DMS 273 (cell line): ENCODE measurements at regions not wholly inside any gene's neighbourhood (a gene's known extent, or its start where the extent isn't known, plus 50 kb on each side); places are given as distances from the start of the nearest gene placed in this dataset.
"Not testable (repeated sequence)": the region's sequence is repeated elsewhere in the genome, so short reads cannot be mapped to it uniquely, and the experiment has no call there.

Experiments
- DNase-seq: peaks from one replicate; lab custom pipeline; 2025; ENCODE audit not compliant: unreplicated experiment; lab: John Stamatoyannopoulos, UW

DNA sequence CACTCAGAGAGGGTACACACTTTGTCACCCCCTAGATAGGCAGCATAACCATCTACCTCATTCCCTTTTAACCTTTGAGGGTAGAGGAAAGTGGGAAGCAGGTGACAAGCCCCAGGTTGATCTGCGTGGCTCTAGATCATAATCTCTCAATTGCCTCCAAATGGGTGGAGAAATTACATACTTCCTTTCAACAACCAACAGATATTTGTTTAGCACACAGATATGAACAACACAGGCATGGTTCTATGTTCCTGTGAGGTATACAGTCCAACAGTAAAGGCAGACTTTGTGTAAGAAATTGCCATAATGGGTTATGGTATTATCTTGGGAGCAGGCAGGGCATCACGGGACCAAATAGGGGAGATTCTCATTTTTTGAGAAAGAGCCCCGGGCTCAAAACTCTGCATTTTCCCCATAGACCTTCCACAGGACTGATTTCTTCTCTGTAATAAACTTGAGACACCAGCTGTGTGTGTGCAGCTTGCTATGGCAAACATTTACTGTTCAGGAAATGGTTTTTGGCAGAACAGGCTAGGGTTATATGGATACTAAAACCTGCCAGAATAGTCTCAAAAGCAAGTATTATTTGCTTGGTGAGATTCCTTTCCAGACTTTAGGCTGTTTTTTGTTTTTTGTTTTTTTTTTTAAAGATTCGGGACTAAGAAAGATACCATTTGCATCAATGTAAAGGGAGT is 126.2 kb downstream of the CD164 start:
- no peak for DNase-seq

- DNase-seq, result no peak
Measured at GRCh38 chr6:109255087-109255486, 127.2 kb downstream of the CD164 start.

- no peak for DNase-seq
Measured at GRCh38 chr6:109253366-109253765, 128.9 kb downstream of the CD164 start.

DNA sequence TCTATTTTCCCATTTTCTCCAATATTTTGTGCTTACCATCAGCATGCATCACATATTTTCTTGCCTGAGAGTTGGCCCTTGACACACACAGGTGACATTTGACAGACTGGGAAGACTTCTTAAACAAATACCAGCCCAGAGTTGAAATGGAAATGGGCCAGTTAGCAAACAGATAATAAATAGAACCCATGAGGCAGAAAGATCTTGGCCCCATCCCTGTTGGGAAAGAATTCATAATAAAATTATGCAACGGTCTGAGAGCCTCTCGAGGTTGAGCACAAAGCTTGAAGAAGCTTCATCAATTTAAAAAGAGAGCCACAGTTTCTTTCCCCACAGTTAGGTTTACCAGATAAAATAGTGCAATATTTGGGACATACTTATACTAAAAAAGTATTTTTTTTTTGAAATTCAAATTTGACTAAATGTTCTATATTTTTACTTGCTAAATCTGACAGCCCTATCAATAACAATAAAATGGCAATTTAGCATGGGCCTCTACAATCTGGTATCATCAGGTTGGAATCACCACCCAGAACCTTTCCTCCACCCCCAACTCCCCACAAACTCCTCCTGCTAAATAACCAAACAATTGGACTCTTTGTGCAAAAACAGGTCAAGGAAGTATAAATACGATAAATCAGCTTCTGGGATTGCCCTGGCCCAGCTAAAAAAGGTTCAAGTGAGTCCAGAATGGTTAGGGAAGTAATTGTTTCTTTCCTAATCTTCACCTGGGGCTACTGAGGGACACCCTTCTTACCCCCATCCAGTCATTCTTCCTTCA is 129.8 kb downstream of the CD164 start:
- no peak for DNase-seq

- DNase-seq, result no peak
Measured at GRCh38 chr6:109251839-109252238, 130.4 kb downstream of the CD164 start.

- not testable (repeated sequence) for DNase-seq
Measured at GRCh38 chr6:109250544-109251156, 131.6 kb downstream of the CD164 start.

- no peak for DNase-seq
Measured at GRCh38 chr6:109243863-109244825, 138.1 kb downstream of the CD164 start.

GRCh38 chr6:109242925-109243324 is 139.3 kb downstream of the CD164 start:
- no peak for DNase-seq

DNA sequence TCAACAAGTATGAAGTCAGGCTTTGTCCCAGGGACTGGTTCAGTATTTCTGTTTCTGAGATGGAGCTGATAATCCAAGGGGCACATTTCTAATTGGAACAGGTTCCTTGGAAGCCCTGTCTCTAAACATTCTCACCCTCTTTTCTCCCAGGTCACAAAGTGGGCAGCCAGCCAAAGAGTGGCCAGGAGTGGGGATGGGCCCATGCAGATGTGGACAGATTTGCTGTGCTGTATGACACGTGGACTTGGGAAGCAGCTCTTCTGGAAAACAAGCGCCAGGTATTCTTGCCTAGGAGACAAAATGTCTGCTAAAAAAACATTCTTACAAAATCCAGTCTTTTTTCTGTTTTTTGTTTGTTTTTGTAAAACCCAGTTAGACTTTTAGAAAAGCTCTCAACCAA is 140.2 kb downstream of the CD164 start:
- DNase-seq, result peak; percentile 15

DNA sequence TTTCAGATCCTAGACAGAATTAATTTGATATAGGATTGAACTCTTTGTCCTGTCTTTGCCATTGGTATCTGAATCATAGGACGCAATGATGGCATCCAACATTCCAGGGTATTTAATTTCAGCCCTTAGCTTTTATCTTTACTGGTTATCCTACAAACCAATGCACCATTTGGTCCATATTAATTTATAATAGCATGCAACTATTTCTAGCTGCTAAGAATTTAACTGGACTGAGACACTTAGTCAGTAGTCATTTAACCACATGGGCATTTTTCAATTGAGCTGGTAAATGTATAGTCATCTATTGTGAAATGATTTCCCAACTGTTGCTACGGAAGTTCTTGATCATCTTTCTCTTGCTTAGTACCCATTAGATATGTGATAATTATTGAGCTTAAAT is 141.1 kb downstream of the CD164 start:
- no peak for DNase-seq

DNA sequence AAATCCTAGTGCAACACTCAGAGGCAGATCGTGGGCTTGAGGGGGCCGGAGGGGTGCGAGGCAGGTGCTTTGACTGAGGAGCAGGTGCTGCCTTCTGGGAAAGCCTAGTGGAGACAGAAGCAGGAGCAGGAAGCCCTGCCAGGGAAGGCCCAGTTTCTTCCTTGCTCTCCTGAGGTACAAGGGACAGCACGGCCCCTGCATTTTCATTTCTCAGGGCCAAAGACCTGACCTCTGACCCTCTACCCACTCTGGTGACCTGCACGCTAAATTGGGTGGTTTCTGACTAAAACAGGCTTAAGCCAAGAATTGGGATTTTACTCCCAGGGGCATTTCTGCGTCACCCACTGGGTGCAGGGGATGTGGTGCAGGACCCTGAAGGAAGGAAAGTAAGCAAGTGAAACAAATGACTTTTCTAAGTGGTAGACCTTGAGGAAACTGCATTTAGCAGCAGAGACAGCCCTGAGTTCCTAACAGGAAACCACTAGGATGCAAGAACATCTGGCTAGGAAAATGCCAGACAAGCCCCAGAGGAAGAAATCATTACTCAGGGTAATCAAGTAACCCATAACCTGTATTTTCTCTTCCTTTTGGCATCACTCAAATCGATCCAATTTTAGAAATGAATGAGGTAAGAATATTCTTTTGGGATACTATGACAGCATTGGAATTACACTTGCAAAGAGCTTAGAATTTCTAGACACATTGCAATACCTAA is 141.7 kb downstream of the CD164 start:
- no peak for DNase-seq

DNA sequence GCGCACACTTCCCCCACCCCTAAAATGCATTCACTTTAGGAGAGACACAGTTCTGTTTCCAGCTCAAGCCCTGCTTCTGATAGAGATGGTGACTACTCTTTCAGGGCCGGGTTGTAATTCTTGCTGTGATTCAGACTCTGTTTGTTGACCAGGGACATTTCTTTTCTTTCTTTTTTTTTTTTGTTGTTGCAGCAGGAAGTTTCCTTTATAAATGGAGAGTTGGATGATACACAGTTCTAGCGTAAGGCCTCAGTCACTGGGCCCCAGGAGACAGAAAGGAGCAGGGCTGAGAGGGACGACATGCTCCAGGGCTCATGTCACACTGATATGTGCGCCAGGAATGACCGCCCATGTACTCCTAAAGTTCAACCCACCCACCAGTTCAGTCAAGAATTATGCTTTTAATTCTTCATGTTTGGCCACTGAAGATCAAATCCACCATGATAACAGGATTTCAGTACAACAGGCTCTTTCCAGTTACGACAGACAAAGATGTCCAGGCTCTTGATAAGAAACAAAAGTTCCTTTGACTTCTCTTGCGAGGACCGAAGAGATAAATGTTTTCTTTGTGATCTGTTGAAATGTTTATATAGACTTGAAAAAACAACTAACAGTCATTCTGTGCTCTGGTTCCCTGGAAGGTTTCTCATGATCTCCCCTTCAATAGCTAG is 142.5 kb downstream of the CD164 start:
- DNase-seq, result no peak

DNA sequence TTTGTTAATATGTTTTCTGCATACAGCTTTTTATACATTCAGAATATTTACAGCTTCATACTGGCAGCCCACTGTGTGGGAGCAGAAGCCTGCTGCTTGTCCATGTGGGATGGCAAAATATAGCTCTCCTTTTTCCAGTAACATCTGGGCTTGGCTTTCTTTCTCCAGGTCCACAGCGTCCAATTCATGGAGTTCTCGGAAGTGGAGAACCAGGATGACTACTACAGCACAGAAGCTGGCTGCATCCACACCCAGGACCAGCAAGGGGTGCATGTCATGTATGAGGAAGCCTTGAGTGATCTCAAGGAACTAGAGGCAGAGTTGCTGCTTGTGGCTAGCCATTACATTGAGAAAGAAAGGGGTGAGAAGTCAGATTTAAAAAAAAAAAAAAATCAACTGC is 143.1 kb downstream of the CD164 start:
- no peak for DNase-seq

DNA sequence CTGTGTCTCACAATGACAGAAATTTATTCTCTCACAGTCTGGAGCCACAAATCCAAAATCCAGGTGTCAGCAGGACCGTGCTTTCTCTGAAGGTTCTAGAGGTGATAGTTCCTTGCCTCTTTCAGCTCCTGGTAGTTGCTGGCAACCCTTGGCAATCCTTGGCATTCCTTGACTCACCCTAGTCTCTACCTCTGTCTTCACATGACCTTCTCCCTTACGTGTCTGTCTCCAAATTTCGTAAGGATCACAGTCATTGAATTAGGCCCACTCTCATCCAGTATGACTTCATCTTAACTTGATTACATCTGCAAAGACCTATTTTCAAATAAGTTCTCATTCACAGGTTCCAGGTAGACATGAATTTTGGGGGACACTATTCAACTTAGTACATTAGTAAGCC is 143.1 kb downstream of the CEP57L1 start:
- no peak for DNase-seq

- DNase-seq, result no peak
Measured at GRCh38 chr6:109237986-109238329, 142.7 kb downstream of the CEP57L1 start.

GRCh38 chr6:109237077-109237985 is 142.0 kb downstream of the CEP57L1 start:
- no peak for DNase-seq

- no peak for DNase-seq
Measured at GRCh38 chr6:109236115-109237076, 141.1 kb downstream of the CEP57L1 start.
